OCI-LY1 (cell line): ENCODE measurements at regions not wholly inside any gene's neighbourhood (a gene's known extent, or its start where the extent isn't known, plus 50 kb on each side); places are given as distances from the start of the nearest gene placed in this dataset.

Experiments used
- H2AFZ ChIP-seq: fragments of 200-600 bp; sonication (generic), shearing (Covaris generic); 2 replicates; pipeline ENCODE4 v1.6.0; 2014; ENCODE audit warnings: antibody characterized with exemption, mild to moderate bottlenecking, low read length
- H3F3A ChIP-seq: fragments of 200-600 bp; sonication (generic), shearing (Covaris generic); 2 replicates; pipeline ENCODE4 v1.6.0; 2014; ENCODE audit warnings: mild to moderate bottlenecking, antibody characterized with exemption, low read length, moderate library complexity; ENCODE audit not compliant: insufficient read depth
- H3K27ac ChIP-seq: fragments of 200-600 bp; sonication (generic); 2 replicates; pipeline ENCODE4 v1.5.1; 2014; ENCODE audit warnings: low read length, mixed run types, mild to moderate bottlenecking, low read depth; ENCODE audit not compliant: poor library complexity, severe bottlenecking
- H3K27me3 ChIP-seq: fragments of 200-600 bp; sonication (generic); 2 replicates; pipeline ENCODE4 v1.6.0; 2014; ENCODE audit warnings: antibody characterized with exemption, mild to moderate bottlenecking, low read length, moderate library complexity; ENCODE audit not compliant: insufficient read depth
- H3K36me3 ChIP-seq: fragments of 200-600 bp; sonication (generic); 2 replicates; pipeline ENCODE4 v1.6.1; 2014; ENCODE audit warnings: mild to moderate bottlenecking, antibody characterized with exemption, low read length, moderate library complexity, mixed read lengths; ENCODE audit not compliant: insufficient read depth
- H3K4me1 ChIP-seq: fragments of 200-600 bp; sonication (generic); 2 replicates; pipeline ENCODE4 v1.5.1; 2014; ENCODE audit warnings: mild to moderate bottlenecking, low read length, moderate library complexity; ENCODE audit not compliant: insufficient read depth, severe bottlenecking
- H3K4me2 ChIP-seq: fragments of 200-600 bp; sonication (generic), shearing (Covaris generic); 2 replicates; pipeline ENCODE4 v1.6.1; 2014; ENCODE audit warnings: low read length
- H3K4me3 ChIP-seq: fragments of 200-600 bp; sonication (generic); 2 replicates; pipeline ENCODE4 v1.5.1; 2014; ENCODE audit warnings: low read length, low read depth, mild to moderate bottlenecking, mixed read lengths; ENCODE audit not compliant: poor library complexity, severe bottlenecking
- H3K79me2 ChIP-seq: fragments of 200-600 bp; shearing (Covaris generic); 2 replicates; pipeline ENCODE4 v1.6.1; 2016; ENCODE audit warnings: mixed run types, low read length, mixed read lengths; ENCODE audit not compliant: insufficient read depth
- H3K9ac ChIP-seq: fragments of 200-600 bp; sonication (generic), shearing (Covaris generic); 2 replicates; pipeline ENCODE4 v1.6.1; 2014; ENCODE audit warnings: mild to moderate bottlenecking, low read length, mixed read lengths
- H3K9me2 ChIP-seq: fragments of 200-600 bp; sonication (generic), shearing (Covaris generic); 2 replicates; pipeline ENCODE4 v1.6.1; 2014; ENCODE audit warnings: low read depth, mild to moderate bottlenecking, low read length, mixed read lengths
- H3K9me3 ChIP-seq: fragments of 200-600 bp; shearing (Covaris generic); 2 replicates; pipeline ENCODE4 v1.6.1; 2014; ENCODE audit warnings: low read length, mixed read lengths
- H4K20me1 ChIP-seq: fragments of 200-600 bp; sonication (generic), shearing (Covaris generic); 2 replicates; pipeline ENCODE4 v1.6.0; 2016; ENCODE audit warnings: mild to moderate bottlenecking, low read length; ENCODE audit not compliant: insufficient read depth
- EZH2 ChIP-seq: fragments of 200-600 bp; sonication (generic), shearing (Covaris generic); IDR thresholded peaks from 2 replicates; pipeline ENCODE4 v1.8.0; 2017; ENCODE audit warnings: borderline replicate concordance, mixed run types, mild to moderate bottlenecking, antibody characterized with exemption, low read length, moderate library complexity, mixed read lengths
- TF ChIP-seq, protein P1 (sequence below): fragments of 200-600 bp; sonication (generic), shearing (Covaris generic); IDR thresholded peaks from 2 replicates; pipeline ENCODE4 v1.5.1; 2017; ENCODE audit warnings: mild to moderate bottlenecking, antibody characterized with exemption, low read length, moderate library complexity, mixed read lengths

DNA sequence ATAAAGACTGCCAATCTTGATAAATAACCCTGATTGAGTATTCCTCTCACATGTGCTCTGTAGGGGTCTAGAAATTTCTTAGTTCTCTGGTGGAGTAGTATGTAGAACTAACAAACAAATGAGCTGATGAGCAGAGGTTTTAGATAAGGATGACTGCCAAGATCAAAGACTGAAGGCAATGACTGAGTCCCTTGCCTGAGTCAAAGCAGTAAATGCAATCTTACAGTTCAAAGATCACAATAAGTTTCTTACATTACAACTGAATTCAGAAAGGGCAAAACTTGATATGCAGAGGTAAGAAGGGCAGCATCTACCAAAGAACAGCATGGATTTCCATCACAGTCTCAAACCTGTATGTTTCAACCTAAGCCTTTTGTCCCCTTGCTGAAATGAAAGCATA is 172.2 kb upstream of the POU1F1 start:
- no peak for TF ChIP-seq EZH2
- TF ChIP-seq, protein P1, sequence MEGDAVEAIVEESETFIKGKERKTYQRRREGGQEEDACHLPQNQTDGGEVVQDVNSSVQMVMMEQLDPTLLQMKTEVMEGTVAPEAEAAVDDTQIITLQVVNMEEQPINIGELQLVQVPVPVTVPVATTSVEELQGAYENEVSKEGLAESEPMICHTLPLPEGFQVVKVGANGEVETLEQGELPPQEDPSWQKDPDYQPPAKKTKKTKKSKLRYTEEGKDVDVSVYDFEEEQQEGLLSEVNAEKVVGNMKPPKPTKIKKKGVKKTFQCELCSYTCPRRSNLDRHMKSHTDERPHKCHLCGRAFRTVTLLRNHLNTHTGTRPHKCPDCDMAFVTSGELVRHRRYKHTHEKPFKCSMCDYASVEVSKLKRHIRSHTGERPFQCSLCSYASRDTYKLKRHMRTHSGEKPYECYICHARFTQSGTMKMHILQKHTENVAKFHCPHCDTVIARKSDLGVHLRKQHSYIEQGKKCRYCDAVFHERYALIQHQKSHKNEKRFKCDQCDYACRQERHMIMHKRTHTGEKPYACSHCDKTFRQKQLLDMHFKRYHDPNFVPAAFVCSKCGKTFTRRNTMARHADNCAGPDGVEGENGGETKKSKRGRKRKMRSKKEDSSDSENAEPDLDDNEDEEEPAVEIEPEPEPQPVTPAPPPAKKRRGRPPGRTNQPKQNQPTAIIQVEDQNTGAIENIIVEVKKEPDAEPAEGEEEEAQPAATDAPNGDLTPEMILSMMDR, result no peak
- no peak overlapping the region for H2AFZ ChIP-seq
- no peaks in the 10 kb centered on the region for H3K36me3 ChIP-seq

DNA sequence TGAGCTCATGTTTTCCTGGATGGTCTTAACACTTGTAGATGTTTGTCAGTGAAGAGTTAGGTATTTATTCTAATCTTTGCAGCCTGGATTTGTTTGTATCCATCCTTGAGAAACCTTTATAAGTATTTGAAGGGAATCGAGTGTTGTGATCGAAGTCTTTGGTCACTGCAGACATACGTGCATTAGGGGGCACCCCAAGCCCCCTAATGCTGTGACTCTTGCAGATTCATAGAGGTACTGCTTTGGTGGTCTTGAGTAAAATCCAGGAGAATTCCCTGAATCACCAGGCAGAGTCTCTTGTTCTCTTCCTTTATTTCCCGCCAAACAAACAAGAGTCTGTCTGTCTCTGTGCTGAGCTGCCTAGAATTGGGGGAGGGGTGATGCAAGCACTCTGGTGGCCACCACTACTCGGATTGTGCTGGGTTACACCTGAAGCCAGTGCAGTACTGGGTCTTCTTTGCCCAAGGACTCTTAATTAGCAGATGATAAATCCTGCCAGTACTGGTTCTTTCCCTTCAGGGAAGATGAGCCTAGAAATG is 170.5 kb upstream of the POU1F1 start:
- H3K27me3 ChIP-seq, result no peaks in the 10 kb centered on the region
- TF ChIP-seq EZH2, result no peak
- TF ChIP-seq, protein P1, result no peak

More for the DNA sequence above, 172.2 kb upstream of the POU1F1 start:
- Histone ChIP-seq H4K20me1 (no peaks in the 10 kb centered on the region), H3K4me2 (no peak overlapping the region), H3K9me2 (no peaks in the 10 kb centered on the region), H3K9ac (no peak overlapping the region), H3F3A (no peaks in the 10 kb centered on the region), H3K4me3 (no peak overlapping the region), H3K79me2 (no peaks in the 10 kb centered on the region), H3K4me1 (no peaks in the 10 kb centered on the region), H3K9me3 (no peaks in the 10 kb centered on the region), H3K27me3 (no peaks in the 10 kb centered on the region), H3K27ac (no peak overlapping the region)

GRCh38 chr3:87442470-87442869 is 166.1 kb upstream of the POU1F1 start:
- no peaks in the 10 kb centered on the region for H3K36me3 ChIP-seq
- no peaks in the 10 kb centered on the region for H4K20me1 ChIP-seq
- no peaks in the 10 kb centered on the region for H3F3A ChIP-seq
- no peaks in the 10 kb centered on the region for H3K9me2 ChIP-seq
- no peaks in the 10 kb centered on the region for H3K79me2 ChIP-seq
- H3K9ac ChIP-seq, result no peak overlapping the region
- no peak overlapping the region for H3K4me2 ChIP-seq
- H3K27me3 ChIP-seq, result no peaks in the 10 kb centered on the region
- H3K4me3 ChIP-seq, result no peak overlapping the region
- no peaks in the 10 kb centered on the region for H3K9me3 ChIP-seq
- H3K4me1 ChIP-seq, result no peaks in the 10 kb centered on the region
- no peak overlapping the region for H3K27ac ChIP-seq
- H2AFZ ChIP-seq, result no peak overlapping the region
- TF ChIP-seq, protein P1, result no peak
- TF ChIP-seq EZH2, result no peak

More for the DNA sequence above, 170.5 kb upstream of the POU1F1 start:
- Histone ChIP-seq H3F3A (no peaks in the 10 kb centered on the region), H3K4me2 (no peak overlapping the region), H3K36me3 (no peaks in the 10 kb centered on the region), H3K9ac (no peak overlapping the region), H3K27ac (no peak overlapping the region), H3K79me2 (no peaks in the 10 kb centered on the region), H3K9me3 (no peaks in the 10 kb centered on the region), H3K4me3 (no peak overlapping the region), H3K9me2 (no peaks in the 10 kb centered on the region), H3K4me1 (no peaks in the 10 kb centered on the region), H2AFZ (no peak overlapping the region), H4K20me1 (no peaks in the 10 kb centered on the region)
